Heart left ventricle (tissue), 13 donors: ENCODE measurements at regions not wholly inside any gene's neighbourhood (a gene's known extent, or its start where the extent isn't known, plus 50 kb on each side); places are given as distances from the start of the nearest gene placed in this dataset.

Experiments
- POLR2A ChIP-seq, 2 donors: fragments of 450-650 bp; IDR thresholded peaks; one replicate each; pipeline ENCODE4 v1.6.1; 2017; ENCODE audit warnings: antibody characterized with exemption in 2 of 2, mild to moderate bottlenecking in 2 of 2, moderate library complexity in 2 of 2
- TF ChIP-seq, protein P1 (sequence below), 12 donors: fragments of 200-600 bp; sonication (generic) in 4 of 12; IDR thresholded peaks; one replicate each; pipeline versions ENCODE4 v1.5.0 to v1.8.0; 2018 to 2022; ENCODE audit warnings: antibody characterized with exemption in 12 of 12, mild to moderate bottlenecking in 5 of 12
- donor health status: ischemic (EF 13 %, LVEDD 7.1; RV severe dilation, severe dysfunction).
- donor health status: DM: no; HTN: yes; CAD: no.
- donor health status: DM: no; HTN: no; CAD: no.
- donor health status: ischemic (EF 25% LVEDD 6.9; RV normal size, moderate dysfunction).
- donor health status: ischemic (EF 25% LVEDD 5.7; RV mildly dilated, moderate dysfunction).
- donor health status: ischemic (EF 35%, LVEDD 5.7; RV mildly dilated, moderate dysfunction).
- donor health status: nonischemic (EF 11% LVEDD 7.7; RV severe dilation, severe dysfunction).
- donor health status: DM: yes; HTN: yes; CAD: no.
- donor health status: PGD.
- donor health status: ischemic (EF 29% LVEDD 5.4; RV normal size, mild dysfunction).
- donor health status: nonischemic (EF 23%, LVEDD 6.1; RV moderate dilation, normal function).

DNA sequence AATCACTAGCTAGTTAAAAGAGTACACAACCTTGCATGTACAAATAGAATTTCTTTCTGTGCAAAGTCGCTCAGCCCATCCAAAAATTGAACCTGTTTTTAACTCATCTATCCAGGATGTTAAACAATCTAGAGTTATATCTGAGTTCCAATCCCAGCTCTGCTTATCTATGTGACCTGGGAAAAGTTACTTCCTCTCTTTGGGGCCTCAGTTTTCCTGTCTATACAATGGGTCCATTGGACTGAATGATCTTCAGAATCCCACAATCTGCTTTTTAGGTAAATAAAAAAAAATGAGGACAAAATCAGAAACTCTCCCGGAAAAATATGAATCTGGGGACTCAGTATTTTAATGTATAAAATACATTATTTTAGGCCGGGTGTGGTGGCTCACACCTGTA is 389.5 kb upstream of the PROX1 start:
- TF ChIP-seq POLR2A (IDR thresholded peaks at IDR 0.05), result no peak
- TF ChIP-seq, protein P1, sequence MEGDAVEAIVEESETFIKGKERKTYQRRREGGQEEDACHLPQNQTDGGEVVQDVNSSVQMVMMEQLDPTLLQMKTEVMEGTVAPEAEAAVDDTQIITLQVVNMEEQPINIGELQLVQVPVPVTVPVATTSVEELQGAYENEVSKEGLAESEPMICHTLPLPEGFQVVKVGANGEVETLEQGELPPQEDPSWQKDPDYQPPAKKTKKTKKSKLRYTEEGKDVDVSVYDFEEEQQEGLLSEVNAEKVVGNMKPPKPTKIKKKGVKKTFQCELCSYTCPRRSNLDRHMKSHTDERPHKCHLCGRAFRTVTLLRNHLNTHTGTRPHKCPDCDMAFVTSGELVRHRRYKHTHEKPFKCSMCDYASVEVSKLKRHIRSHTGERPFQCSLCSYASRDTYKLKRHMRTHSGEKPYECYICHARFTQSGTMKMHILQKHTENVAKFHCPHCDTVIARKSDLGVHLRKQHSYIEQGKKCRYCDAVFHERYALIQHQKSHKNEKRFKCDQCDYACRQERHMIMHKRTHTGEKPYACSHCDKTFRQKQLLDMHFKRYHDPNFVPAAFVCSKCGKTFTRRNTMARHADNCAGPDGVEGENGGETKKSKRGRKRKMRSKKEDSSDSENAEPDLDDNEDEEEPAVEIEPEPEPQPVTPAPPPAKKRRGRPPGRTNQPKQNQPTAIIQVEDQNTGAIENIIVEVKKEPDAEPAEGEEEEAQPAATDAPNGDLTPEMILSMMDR (IDR thresholded peaks at IDR 0.05), result no peak
